GM19023 (cell line): ENCODE measurements at regions not wholly inside any gene's neighbourhood (a gene's known extent, or its start where the extent isn't known, plus 50 kb on each side); places are given as distances from the start of the nearest gene placed in this dataset.

Experiments
- ATAC-seq: cut with Tn5 transposase; IDR thresholded peaks from one replicate; pipeline ENCODE4 v1.9.1; 2021; ENCODE audit warnings: mild to moderate bottlenecking, moderate library complexity; ENCODE audit not compliant: unreplicated experiment

DNA sequence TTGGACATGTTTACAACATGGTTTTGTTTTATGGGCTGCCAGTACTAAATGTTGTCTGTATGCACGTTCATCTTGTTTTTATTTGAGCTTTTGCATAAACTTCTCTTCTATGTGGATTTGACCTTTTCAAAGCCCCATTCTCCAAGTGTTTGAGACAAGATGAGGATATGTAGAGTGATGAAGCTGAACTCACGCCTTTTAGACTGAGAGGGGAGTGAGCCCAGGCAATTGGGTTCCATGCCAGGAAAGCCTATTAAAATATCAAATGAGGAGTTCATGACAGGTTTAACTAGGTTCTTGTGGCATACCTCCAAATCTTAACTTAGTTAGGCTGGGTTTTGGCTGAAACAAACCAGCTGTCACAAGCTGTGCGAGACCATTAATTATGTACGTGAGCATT, 170.4 kb upstream of the LDB2 start:
- no peak for ATAC-seq

DNA sequence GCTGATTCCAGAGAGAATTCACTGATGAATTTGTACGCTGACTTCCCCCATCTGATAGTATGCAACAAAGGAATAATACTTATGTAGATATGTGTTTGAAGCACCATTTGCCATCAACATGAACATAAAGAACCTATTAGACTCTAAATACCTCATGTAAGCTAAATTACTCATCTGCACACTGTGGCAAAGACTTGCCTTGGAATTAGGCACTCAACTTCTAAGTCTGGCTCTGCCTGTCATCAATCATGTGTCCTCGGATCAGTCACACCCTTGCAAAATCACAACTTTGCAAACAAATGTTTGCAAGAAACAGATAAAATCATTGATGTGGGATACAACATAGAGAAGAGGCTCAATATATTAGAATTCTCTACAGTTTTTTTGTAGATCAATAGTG, 169.9 kb upstream of the LDB2 start:
- no peak for ATAC-seq

DNA sequence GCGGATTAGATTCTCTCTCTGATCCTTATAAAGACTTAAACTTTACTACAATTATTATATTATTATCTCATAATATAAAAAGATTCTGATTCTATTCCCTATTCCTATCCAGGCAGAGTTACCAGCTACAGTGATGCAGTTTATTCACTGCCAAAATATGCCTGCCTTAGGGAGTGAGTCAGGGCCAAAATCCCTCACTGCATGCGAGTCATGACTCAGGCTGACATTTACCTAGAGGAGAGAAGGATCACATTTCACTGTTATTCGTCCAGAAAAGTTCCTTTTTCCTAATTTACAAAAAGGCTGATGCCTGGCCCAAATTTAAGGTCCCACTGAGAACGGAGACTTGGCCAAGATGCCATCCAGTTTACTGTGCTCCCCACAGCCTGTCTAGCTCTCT, 168.5 kb upstream of the LDB2 start:
- ATAC-seq: no peak

DNA sequence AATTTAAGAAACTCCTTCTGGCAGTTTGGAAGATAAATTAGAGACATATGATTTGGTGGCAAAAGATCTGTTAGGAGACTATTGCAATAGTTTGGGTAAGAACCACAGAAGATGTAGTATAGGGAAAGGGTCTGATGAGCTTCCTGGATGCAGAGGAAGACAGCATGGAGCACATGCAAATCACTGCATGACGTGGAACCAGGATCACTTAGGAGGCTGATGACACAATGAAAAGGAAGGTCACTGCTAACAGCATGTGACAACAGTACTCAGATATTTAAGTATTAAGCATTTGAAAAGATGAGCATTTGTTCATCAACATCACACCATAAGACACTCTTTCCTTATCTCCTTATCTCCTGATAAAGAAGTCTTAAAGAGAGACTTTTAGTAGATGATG, 167.8 kb upstream of the LDB2 start:
- ATAC-seq: no peak

DNA sequence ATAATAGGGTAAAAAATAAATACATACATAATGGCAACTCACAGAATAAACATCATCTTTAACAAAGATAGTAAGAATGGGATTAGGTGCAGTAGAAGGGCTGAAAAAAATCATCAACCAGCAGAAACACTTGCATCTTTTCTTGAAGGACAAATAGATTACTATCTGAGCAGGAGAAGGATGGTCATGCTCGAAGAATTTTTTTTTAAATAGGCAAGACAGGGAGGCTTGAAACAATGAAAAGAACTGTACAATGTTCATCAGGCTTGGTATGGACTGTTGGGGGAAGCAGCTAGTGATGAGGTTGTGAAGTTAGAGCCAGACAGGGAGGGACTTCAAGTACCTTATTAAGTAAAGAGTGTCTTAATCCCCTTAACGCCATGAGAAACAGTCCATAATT, 167.4 kb upstream of the LDB2 start:
- no peak for ATAC-seq

DNA sequence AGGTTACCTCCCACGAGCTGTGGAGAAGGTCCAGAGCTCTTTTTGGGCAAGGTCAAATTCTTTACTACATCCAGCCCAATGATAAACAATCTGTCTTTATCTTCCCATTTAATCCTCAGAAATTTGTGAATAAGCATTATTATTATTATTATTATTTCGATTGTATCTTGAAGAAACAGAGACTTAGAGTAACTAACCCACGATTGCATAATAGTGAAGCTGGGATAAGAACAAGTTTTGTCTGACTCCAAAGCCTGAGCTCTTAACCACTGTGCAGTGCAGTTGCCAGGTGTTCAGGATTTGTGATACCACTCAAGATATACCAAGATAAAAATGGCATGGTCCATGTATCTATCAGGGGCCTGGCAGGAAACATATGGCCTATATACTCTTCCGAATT, 166.5 kb upstream of the LDB2 start:
- no peak for ATAC-seq

DNA sequence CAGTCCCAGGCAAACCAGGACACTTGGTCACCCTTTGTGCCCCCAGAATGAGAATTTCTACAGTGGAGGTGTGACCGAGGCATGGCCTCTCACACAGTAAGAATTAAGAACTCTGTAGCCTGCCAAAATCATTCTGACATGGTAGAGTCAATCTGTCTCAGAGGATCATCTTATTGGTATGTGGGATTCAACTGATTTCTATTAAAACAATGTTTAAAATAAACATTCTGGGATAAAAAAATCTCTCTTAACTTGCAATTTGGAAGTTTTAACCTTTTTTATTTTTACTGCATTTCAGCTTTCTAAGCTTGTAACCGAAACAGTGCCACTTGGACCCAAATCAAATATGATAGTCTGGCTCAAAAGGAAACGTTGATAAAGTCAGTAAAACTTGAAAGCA, 165.4 kb upstream of the LDB2 start:
- ATAC-seq: no peak

DNA sequence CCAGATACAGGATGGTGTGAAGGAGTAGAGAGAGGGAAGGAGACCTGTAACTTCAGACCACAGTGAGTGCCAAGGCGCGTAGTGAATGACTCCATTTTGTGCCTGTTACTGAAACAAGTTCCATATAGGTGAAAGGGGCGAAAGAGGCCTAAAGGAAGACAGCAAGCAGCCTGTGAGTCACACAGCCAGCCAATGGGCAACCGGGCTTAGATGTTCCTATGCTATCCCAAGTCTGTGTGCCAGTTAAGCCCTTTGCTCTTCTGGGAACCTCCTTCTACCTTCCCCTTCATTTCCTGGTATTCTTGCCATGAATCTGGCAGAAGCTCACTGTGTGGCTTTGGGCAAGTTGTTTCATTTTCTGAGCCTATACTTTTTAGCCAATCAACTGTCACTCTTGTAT, 161.8 kb upstream of the LDB2 start:
- no peak for ATAC-seq

DNA sequence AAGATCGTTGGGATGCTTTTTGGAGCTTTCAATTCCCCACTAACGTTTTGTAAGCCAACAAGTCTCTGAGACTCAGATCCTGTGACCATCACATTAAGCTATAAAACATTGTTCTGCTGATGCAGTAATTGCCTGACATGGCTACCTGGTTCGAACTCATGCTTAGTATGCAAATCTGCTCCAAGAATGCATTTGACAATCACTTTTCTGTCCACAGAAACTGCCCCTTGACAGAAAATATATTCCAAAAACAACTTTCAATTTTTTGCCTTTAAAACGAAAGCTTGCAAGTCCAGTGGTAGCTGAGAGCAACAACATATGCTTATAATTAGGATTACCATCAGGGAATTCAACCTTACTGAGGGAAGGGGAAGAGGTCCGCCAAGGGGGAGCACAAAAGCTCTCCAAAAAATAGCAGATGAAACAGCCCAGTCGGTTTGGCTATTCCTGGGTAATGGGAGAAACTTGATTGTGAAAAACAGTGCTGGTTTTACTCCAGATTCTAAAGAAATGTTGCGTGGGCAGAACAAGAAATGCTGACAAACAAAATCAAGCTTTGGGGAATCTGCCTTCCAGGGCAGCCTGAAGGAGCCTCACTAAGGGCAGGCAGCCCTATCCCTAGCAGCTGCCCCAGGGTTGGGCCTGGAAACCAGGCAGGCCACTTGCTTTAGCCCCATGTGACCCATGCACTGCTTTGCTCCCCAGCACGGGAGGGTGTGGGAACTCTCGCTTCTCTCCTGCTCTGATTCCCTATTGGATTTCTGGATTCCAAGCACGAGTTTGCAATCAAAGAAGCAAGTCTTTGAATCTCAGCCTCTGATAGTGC, 160.7 kb upstream of the LDB2 start:
- ATAC-seq: no peak

DNA sequence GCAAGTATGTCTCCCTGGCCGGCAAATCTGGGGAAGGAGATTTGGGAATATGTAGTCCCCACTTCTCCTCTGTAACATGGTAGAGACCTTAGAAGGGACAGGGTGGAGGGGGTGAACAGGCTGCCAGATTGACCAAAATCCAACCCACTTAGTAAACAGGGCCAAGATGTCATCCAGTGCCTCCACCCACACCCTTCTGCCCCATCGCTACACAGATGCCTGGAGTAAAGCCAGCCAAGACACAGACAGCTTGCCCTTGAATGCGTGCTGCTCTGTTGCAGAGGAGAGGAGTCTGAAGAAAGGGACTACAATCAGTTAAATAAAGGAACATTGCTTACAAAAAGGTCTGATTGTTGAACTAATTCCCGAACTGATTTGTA, 160.1 kb upstream of the LDB2 start:
- ATAC-seq: no peak

DNA sequence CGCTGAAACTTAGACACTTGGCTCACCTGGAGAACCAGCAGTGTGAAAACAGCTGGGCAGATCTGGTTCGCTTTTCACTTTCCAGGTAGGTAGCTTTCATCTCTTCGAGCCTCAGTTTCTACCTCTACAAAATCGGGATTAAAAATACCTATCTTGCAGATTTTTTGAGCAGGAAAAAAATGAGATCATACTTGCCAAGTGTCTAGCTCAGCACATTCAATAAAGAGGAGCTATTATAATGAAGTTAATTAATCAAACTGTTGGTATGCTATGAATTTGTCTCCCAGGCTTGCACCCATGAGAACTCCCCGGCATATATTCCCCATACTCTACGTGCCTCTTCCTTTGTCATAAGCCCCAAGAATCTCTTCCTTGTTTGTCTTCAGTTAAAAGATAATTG, 158.6 kb upstream of the LDB2 start:
- ATAC-seq: no peak

DNA sequence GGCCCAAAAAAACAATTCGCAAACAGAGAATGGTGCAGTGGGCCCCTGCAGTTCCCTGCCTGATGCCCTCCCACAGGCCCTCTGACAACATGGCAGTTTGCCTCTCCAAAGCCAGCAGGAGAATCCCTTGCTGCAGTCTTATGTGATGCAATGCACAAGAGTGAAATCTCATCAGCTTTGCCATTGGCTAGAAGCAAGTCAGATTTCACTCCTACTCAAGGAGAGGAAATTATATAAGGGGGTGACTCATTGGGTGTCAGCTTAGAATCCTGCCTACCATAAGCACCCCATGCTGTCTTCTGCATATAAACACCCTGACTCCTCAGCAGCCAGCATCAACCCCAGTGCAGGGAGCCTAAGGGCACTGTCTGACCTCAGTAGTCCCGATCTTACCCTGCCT, 157.3 kb upstream of the LDB2 start:
- ATAC-seq: no peak

DNA sequence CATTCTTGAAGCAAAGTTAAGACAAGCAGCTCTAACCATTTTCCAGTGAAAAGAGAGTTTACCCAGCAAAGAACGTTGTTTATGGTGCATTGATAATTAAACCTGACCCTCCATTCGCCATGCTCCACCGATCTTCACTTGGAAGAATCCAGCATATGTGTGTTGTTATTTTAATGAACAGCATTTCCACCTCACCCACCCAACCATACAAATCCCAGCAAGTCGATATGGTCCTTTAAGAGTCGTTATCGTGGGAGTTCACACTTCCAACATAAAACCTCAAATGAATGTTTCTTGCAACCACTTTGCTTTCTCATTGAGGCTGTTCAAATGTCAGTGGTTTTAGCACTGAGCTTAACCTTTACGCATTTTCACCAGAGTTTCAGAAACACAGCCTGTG, 147.4 kb upstream of the LDB2 start:
- no peak for ATAC-seq

DNA sequence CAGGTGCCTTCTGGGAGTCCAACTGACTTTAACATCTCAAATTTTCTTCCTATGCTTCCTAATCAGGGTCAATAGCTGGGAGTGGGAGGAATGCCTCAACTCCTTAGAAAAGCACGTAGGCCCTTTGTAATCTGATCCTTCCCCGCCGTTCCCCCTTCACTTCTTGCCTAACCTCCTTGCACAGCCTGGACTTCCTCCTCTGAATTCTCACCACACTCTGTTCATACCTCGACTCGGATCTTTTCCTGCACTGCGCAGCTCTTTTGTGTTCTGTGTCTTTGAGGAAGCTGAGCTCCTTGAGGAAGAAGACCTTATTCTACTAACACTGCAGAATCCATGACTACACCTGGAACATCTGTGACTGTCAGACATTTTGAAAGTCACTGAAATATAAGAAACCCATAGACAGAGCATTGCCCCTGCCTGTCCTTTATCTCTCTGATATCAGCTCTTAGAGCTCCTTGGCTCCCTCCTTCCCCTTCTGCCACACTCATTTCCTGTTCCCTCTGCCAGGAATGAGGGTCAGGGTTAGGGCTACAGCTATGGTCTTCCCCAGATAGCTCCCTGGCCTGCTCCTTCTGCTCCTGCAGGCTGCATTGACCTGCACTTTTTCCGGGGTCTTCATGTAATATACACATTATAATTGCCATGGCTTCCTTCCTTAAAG, 140.2 kb upstream of the LDB2 start:
- ATAC-seq: no peak

DNA sequence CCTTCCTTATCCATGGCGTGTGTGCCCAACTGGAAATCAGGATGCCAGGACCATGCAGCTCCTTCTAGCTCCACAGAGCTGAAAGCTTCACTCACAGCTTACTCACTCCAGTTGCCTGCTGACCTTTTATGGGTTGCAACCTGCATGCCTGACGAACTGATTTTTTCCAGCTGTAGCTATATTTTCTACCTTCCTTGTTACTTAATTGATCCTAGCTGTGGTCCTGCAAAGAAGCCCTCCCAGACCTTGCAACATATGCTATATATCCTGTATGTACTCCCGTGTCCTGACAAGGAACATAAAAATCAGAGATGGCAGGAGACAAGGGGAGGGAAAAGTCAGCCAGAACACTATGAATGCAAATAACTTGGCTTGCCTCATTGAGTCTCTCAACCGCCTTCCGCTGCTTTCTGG, 135.3 kb upstream of the LDB2 start:
- no peak for ATAC-seq

DNA sequence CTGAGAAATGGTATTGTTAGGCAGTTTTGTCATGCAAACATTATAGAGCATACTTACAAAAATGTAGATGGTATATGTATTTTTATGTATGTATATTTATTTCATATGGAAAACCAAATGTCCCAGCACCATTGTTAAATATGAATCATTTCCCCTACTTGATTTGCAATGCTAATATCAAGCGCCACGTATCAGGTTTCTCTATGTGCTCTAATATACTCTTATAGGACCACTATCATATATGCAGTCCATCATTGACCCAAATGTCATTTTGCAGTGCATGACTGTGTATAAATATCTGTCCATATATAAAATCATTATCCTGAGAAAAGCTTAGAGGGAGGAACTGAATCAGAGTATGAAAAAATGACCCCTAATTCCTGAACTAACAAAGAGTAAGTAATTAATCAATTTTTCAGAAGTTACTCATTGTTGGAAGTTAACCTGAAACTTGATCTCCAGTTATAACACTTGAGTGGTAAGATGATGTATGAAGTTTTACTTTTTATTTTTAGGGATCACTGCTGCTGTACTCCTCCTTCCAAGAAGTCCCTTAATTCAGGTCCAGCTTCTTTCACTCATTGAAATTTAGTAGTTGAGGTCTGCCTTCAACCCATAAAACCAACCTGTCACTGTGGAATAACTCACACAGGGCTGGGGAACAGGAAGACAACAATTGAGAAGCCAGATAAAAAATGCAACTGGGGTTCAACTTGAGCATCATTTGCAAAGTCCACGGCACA, 134.8 kb upstream of the LDB2 start:
- no peak for ATAC-seq

DNA sequence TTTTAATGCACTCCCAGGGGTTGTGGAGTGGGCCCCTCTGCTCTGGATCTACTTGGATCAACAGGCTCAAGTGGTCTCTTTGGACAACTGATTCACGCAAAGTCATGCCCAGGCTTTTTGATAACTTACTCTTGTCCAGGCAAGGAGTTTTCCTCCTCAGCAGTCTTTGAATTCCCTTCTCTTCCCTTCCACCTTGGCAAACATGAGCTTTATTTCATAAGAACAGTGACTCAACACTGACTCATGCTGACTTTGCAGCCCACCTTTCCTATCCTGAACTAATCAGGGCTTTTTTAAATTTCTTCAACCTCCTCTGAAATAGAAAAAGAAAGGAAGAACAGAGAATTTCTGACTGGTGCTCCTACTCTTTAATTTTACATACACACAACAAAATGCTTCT, 132.1 kb upstream of the LDB2 start:
- ATAC-seq: no peak

DNA sequence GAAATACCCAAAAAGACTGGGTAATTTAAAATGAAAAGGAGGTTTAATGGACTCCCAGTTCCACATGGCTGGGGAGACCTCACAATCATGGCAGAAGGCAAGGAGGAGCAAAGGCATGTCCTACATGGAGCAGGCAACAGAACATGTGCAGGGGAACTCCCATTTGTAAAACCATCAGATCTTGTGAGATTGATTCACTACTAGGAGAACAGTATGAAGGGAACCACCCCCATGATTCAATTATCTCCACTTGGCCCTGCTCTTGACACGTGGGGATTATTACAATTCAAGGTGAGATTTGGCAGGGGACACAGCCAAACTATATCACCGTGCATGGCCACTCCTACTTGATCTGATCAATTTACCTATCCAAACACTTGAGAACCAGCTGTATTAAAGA, 131.5 kb upstream of the LDB2 start:
- ATAC-seq: no peak

DNA sequence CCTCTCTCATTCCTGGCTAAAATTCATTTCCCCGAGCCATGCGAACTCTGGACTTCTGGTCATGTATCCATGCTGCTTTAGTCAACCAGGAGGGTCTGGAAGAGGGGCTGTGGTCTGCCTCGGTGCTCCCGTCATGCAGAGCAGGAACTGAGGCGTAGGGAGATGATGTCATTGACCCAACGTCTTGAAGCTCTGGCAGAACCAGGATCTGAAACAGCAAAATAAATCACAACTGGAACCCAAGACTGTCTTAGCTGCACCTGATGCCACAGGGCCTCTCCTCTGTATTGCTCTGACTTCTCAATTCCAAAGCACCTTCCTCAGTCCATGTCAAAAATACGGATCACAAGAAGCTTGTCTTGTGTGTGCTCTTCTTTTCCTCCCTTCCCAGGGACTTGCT, 131.0 kb upstream of the LDB2 start:
- no peak for ATAC-seq

DNA sequence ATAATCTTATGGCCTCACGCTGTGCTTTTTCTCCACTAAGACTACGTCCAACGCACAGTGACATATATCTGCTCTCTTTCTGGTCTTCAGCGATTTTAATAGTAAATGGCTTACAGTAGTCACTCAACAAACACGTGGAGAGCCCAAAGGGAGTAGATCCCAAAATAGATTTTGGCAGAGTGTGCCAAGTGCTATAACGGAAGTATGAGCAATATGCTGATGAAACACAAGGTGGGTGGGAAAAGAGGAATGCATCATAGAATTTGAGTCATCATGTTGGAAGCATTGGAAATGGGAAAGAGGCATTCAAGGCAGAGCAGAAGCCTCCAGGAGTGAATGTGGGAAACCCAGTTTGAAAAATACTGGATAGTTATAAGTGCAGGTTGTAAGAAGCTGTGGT, 129.1 kb upstream of the LDB2 start:
- ATAC-seq: no peak

DNA sequence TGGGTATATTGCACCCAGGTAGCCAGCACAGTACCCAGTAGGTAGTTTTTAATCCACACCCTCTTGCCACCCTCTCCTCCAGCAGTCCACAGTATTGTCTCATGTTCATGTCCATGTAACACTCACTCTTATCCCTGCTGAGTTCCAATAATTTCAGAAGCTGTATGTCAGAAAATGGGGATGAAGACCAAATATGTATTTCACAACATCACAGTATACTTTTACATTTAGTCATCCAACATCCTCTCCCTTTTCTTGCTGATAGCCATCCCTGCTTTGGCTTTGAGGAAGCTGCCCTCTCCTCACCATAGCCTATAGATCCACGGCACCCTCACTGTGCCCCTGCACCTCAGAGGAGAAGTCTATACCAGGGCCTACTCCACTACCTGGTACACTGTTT, 126.0 kb upstream of the LDB2 start:
- ATAC-seq: no peak

DNA sequence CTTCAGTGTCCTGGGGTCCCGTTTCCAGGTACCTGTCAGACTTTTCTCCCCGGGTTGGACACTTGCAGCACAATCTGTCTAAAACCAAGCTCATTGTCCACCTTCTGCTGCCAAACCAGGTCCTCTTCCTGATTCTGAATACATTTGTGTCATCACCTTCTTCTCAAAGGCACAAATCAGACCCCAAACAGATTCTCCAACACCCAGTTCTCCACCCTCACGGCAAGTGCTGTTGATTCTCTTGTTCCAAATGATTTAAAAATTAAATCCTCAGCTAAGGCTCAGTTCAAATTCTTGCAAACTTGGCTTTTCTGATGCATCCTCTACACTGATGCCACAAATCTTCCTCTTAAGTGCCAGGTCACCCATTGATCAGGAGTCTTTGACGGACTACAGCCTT, 122.5 kb upstream of the LDB2 start:
- ATAC-seq: no peak
